ENCODE measurements at regions not wholly inside any gene's neighbourhood (a gene's known extent, or its start where the extent isn't known, plus 50 kb on each side); places are given as distances from the start of the nearest gene placed in this dataset.

DNA sequence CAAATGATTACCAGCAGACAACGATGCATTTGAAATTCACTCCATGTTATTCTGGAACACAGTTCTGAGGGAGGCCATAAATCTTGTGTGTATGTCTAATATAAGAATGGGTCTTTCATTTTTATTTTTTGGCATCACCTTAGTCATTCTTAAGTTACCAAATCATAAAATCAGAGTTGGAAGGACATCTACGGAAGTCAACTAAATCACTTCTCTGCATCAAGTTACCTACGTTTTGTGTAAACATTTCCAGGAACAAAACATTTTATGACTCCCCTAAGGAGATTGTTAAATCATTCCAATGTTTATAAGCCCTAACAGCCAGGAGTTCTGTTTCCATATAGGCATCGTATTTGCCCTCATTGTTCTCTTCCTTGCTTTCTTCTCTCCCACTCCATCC, 378.2 kb downstream of the FAM170A start:
- Histone ChIP-seq H3K9me3 (ENCODE audit: low read length) (no peaks in the 10 kb centered on the region), H3K4me3 (ENCODE audit: low read length) (no peak overlapping the region), H3K4me1 (ENCODE audit: insufficient read depth, low read length) (no peaks in the 10 kb centered on the region), H3K27me3 (ENCODE audit: insufficient read depth, low read length, poor library complexity, severe bottlenecking) (no peaks in the 10 kb centered on the region), H3K36me3 (ENCODE audit: insufficient read depth, low read length) (no peaks in the 10 kb centered on the region), H3K27ac (ENCODE audit: low read depth, low read length) (no peak overlapping the region)
- H3K4me1 Mint-ChIP-seq = no peaks in the 10 kb centered on the region
- no peak for DNase-seq
- H3K4me3 Mint-ChIP-seq = no peak overlapping the region
- H3K9me3 Mint-ChIP-seq = no peaks in the 10 kb centered on the region
- H3K27me3 Mint-ChIP-seq = no peaks in the 10 kb centered on the region
- H3K27ac Mint-ChIP-seq = no peak overlapping the region
- CTCF ChIA-PET = no interaction called here
- H3K36me3 Mint-ChIP-seq = no peaks in the 10 kb centered on the region
- POLR2A ChIA-PET = no interaction called here

DNA sequence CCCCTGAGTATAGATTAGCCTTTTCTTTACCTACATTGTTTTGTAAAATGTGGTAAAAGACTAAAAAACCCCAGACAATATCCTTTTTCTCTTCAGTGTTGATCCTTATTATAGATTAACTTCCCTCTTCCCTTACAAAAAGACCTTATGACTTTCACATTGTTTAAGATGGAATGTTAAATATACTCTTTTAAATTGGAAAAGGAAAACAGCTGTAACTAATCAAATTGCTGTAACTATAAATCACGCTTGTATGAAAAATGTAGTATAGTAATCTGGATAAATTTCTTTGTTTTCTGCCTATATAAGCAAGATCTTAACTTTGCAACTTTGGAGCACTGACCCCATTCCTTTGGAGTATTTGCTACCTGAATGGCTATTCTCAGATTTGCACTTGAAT, 383.1 kb downstream of the FAM170A start:
- ChIA-PET POLR2A (no interaction called here), CTCF (no interaction called here)
- Histone ChIP-seq H3K27ac (ENCODE audit: low read depth, low read length) (no peak overlapping the region), H3K4me3 (ENCODE audit: low read length) (no peak overlapping the region), H3K4me1 (ENCODE audit: insufficient read depth, low read length) (no peaks in the 10 kb centered on the region), H3K27me3 (ENCODE audit: insufficient read depth, low read length, poor library complexity, severe bottlenecking) (no peaks in the 10 kb centered on the region), H3K9me3 (ENCODE audit: low read length) (no peaks in the 10 kb centered on the region), H3K36me3 (ENCODE audit: insufficient read depth, low read length) (no peaks in the 10 kb centered on the region)
- H3K27me3 Mint-ChIP-seq = no peaks in the 10 kb centered on the region
- DNase-seq = no peak
- no peak overlapping the region for H3K27ac Mint-ChIP-seq
- H3K36me3 Mint-ChIP-seq = no peaks in the 10 kb centered on the region
- H3K4me1 Mint-ChIP-seq = no peaks in the 10 kb centered on the region
- H3K4me3 Mint-ChIP-seq = no peak overlapping the region
- peaks cover 0 to 7% (median 0%) of the 10 kb centered on the region in 5 donors for H3K9me3 Mint-ChIP-seq

DNA sequence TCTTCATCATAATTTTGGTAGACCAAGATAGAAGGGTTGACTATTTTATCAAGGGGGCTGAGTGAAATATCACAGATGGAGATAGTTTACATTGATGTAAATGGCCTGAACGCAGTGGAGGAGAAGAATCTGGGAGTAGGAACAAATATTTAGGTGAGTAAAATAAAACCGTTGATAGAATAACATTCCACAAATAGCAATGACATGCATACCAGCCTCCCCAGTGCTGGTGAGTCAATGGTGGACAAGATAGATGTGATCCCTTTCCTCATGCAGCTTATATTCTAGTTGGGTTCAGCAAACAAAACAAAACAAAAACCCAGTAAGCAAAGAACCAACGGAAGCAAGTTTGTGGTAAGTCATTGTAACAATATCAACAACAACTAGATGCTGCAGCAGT, 385.2 kb downstream of the FAM170A start:
- no peaks in the 10 kb centered on the region for H3K36me3 Mint-ChIP-seq
- H3K4me3 Mint-ChIP-seq = no peak overlapping the region
- CTCF ChIA-PET = no interaction called here
- peaks cover 0 to 9% (median 0%) of the 10 kb centered on the region in 5 donors for H3K9me3 Mint-ChIP-seq
- POLR2A ChIA-PET = no interaction called here
- no peak overlapping the region for H3K27ac Mint-ChIP-seq
- no peak overlapping the region for H3K27ac ChIP-seq (ENCODE audit: low read depth, low read length)
- H3K4me1 Mint-ChIP-seq = no peaks in the 10 kb centered on the region
- H3K36me3 ChIP-seq (ENCODE audit: insufficient read depth, low read length) = no peaks in the 10 kb centered on the region
- H3K4me3 ChIP-seq (ENCODE audit: low read length) = no peak overlapping the region
- H3K9me3 ChIP-seq (ENCODE audit: low read length) = no peaks in the 10 kb centered on the region
- no peaks in the 10 kb centered on the region for H3K27me3 Mint-ChIP-seq
- no peak for DNase-seq
- no peaks in the 10 kb centered on the region for H3K27me3 ChIP-seq (ENCODE audit: insufficient read depth, low read length, poor library complexity, severe bottlenecking)
- no peaks in the 10 kb centered on the region for H3K4me1 ChIP-seq (ENCODE audit: insufficient read depth, low read length)

DNA sequence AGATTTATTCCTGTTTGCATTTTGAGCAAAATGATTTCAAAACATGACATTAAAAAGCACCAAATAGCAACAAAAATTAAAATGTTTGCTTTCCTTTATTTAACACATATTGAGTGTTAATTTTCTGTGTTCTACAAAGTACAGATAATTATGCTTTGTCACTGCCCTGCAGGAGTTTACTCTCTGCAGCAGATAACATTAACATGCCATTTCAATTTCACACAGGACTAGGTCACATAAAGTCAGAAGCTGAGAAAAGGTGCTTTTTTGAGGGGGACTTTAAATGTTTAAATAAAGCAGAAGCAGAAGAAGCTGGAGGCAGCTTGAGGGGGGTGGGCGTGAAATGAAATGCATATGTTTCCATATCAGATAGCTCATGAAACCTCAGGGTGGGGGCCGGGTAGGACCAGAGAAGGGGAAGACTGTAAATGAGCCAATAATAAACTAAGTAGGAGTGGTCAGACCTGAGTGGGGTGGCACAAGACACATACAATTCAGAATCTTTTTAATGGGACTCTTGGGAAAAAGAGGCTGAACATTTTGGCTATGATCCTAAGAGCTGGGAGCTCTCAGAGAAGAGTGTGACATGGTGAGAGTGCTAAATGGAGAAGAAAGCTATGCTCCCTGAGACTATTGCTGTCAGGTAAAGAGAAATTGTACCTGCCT, 387.5 kb downstream of the FAM170A start:
- no peaks in the 10 kb centered on the region for H3K27me3 Mint-ChIP-seq
- H3K4me3 ChIP-seq (ENCODE audit: low read length) = no peak overlapping the region
- H3K9me3 ChIP-seq (ENCODE audit: low read length) = no peaks in the 10 kb centered on the region
- no peak for DNase-seq
- H3K27ac ChIP-seq (ENCODE audit: low read depth, low read length) = no peak overlapping the region
- H3K4me1 Mint-ChIP-seq = no peaks in the 10 kb centered on the region
- ChIA-PET POLR2A (no interaction called here), CTCF (no interaction called here)
- no peak overlapping the region for H3K27ac Mint-ChIP-seq
- H3K9me3 Mint-ChIP-seq = peaks cover 0 to 14% (median 6%) of the 10 kb centered on the region in 5 donors
- no peaks in the 10 kb centered on the region for H3K36me3 Mint-ChIP-seq
- H3K36me3 ChIP-seq (ENCODE audit: insufficient read depth, low read length) = no peaks in the 10 kb centered on the region
- no peaks in the 10 kb centered on the region for H3K4me1 ChIP-seq (ENCODE audit: insufficient read depth, low read length)
- no peak overlapping the region for H3K4me3 Mint-ChIP-seq
- H3K27me3 ChIP-seq (ENCODE audit: insufficient read depth, low read length, poor library complexity, severe bottlenecking) = no peaks in the 10 kb centered on the region

DNA sequence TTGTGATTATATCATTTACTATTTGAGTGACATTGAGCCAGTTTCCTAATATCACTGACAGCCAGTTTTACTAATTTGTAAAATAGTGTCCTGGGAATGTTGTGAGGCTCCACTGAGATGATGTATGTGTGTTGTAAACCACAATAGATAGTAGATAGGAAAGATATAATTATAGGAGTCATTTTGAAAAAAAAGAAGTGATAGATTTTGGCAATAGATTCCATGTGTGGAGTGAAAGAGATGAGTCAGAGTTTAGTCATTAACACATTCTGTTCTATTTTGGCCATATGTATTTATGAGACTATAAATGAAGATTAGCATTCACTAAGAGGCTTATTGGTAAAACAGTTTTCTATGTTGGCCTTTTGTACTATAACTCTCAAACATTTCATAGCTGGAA, 388.2 kb downstream of the FAM170A start:
- no peaks in the 10 kb centered on the region for H3K9me3 ChIP-seq (ENCODE audit: low read length)
- no peaks in the 10 kb centered on the region for H3K4me1 ChIP-seq (ENCODE audit: insufficient read depth, low read length)
- Mint-ChIP-seq H3K27me3 (no peaks in the 10 kb centered on the region), H3K27ac (no peak overlapping the region), H3K36me3 (no peaks in the 10 kb centered on the region), H3K4me3 (no peak overlapping the region), H3K9me3 (peaks cover 0 to 14% (median 6%) of the 10 kb centered on the region in 5 donors), H3K4me1 (no peaks in the 10 kb centered on the region)
- no peak for DNase-seq
- no peaks in the 10 kb centered on the region for H3K36me3 ChIP-seq (ENCODE audit: insufficient read depth, low read length)
- CTCF ChIA-PET = no interaction called here
- H3K4me3 ChIP-seq (ENCODE audit: low read length) = no peak overlapping the region
- no peaks in the 10 kb centered on the region for H3K27me3 ChIP-seq (ENCODE audit: insufficient read depth, low read length, poor library complexity, severe bottlenecking)
- POLR2A ChIA-PET = no interaction called here
- H3K27ac ChIP-seq (ENCODE audit: low read depth, low read length) = no peak overlapping the region

DNA sequence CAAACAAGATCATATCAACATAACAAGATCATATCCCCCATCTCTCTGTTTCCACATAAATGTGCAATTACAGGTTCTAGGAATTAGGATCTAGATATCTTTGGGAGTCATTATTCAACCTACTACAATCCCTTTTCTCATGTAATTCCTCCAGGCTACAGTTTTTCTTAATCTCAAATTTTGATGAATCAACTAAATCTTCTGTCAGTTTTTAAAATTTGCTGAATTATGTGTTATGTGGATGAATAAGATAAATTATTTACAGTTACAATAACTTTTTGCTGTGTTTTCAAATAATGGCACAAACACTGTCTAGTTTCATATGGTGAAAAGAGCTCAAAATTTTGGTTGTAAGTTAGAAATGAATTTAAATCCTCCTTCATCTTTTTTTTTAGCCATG, 405.8 kb downstream of the FAM170A start:
- Mint-ChIP-seq H3K36me3 (no peaks in the 10 kb centered on the region), H3K4me3 (no peak overlapping the region), H3K9me3 (peaks cover 0 to 7% (median 3%) of the 10 kb centered on the region in 5 donors), H3K4me1 (no peaks in the 10 kb centered on the region), H3K27me3 (peaks cover 0 to 2% of the 10 kb centered on the region in 2 donors), H3K27ac (no peak overlapping the region)
- H3K36me3 ChIP-seq (ENCODE audit: insufficient read depth, low read length) = no peaks in the 10 kb centered on the region
- no peak for DNase-seq
- CTCF ChIA-PET = no interaction called here
- POLR2A ChIA-PET = no interaction called here
- H3K4me3 ChIP-seq (ENCODE audit: low read length) = no peak overlapping the region
- no peak overlapping the region for H3K27ac ChIP-seq (ENCODE audit: low read depth, low read length)
- H3K27me3 ChIP-seq (ENCODE audit: insufficient read depth, low read length, poor library complexity, severe bottlenecking) = no peaks in the 10 kb centered on the region
- no peaks in the 10 kb centered on the region for H3K4me1 ChIP-seq (ENCODE audit: insufficient read depth, low read length)
- H3K9me3 ChIP-seq (ENCODE audit: low read length) = no peaks in the 10 kb centered on the region

DNA sequence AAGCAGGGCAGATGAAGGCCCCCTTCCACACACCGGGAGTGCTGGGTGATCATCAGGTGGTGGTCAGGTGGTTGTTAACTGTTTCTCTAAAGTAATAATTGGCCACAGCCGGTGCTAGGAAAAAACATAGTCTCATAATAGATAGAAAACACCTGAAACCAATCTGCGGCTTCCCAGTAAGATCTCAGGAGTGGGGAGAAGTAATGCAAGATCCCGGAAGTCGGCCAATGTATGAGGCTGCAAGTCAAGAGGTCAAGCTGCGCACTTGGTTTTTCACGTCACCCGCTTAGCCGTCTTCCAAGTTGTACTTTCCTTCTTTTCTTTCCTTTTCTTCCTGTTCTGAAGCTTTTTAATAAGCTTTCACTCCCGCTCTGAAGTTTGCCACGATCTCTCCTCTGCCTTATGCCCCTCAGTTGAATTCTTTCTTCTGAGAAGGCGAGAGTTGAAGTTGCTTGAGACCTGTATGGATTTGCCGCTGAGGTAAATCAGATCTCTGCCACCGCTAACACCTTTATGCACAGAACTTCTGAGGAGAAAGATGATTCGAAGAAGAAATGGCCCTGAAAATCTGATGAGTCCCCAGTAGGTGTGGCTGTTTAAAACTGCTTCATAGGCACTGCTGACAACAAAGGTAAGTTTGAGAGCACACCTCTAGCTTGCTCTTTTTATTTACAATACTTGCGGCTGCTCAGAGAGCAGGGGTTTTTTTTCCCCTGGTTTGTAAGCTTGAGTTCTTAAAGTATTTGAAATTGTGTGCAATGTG, 406.6 kb downstream of the FAM170A start:
- no peak for DNase-seq
- Mint-ChIP-seq H3K36me3 (no peaks in the 10 kb centered on the region), H3K27ac (no peak overlapping the region), H3K27me3 (peaks cover 0 to 2% of the 10 kb centered on the region in 2 donors), H3K4me1 (no peaks in the 10 kb centered on the region), H3K9me3 (peaks cover 0 to 7% (median 3%) of the 10 kb centered on the region in 5 donors), H3K4me3 (no peak overlapping the region)
- H3K4me1 ChIP-seq (ENCODE audit: insufficient read depth, low read length) = no peaks in the 10 kb centered on the region
- no peaks in the 10 kb centered on the region for H3K9me3 ChIP-seq (ENCODE audit: low read length)
- H3K27me3 ChIP-seq (ENCODE audit: insufficient read depth, low read length, poor library complexity, severe bottlenecking) = no peaks in the 10 kb centered on the region
- H3K36me3 ChIP-seq (ENCODE audit: insufficient read depth, low read length) = no peaks in the 10 kb centered on the region
- ChIA-PET CTCF (no interaction called here), POLR2A (no interaction called here)
- H3K4me3 ChIP-seq (ENCODE audit: low read length) = no peak overlapping the region
- H3K27ac ChIP-seq (ENCODE audit: low read depth, low read length) = no peak overlapping the region

DNA sequence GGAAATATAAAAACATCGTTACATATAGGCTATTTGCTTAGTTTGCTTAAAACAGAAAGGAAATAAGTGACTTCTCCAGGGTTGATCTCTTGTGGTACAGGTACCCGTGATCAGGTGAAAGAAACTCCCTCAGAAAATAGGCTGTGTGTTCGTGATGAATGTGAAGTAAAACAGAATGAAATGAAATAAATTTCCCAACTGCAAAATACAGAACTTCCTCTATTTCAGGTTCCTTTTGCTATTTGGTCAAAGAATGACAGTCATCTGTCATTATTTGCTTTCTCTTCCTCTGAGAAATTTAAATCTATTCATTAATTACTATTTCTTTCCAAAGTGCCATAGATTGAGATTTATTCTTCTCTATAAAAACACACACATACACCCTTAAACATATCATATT, 408.1 kb downstream of the FAM170A start:
- H3K27ac ChIP-seq (ENCODE audit: low read depth, low read length) = no peak overlapping the region

More for the DNA sequence above, 408.1 kb downstream of the FAM170A start:
- no peak overlapping the region for H3K4me3 Mint-ChIP-seq
- DNase-seq = no peak
- no peaks in the 10 kb centered on the region for H3K9me3 ChIP-seq (ENCODE audit: low read length)
- no peaks in the 10 kb centered on the region for H3K36me3 ChIP-seq (ENCODE audit: insufficient read depth, low read length)
- H3K27ac Mint-ChIP-seq = no peak overlapping the region
- peaks cover 0 to 7% (median 0%) of the 10 kb centered on the region in 5 donors for H3K9me3 Mint-ChIP-seq
- CTCF ChIA-PET = no interaction called here
- H3K27me3 ChIP-seq (ENCODE audit: insufficient read depth, low read length, poor library complexity, severe bottlenecking) = no peaks in the 10 kb centered on the region
- H3K4me3 ChIP-seq (ENCODE audit: low read length) = no peak overlapping the region
- POLR2A ChIA-PET = no interaction called here
- no peaks in the 10 kb centered on the region for H3K36me3 Mint-ChIP-seq
- no peaks in the 10 kb centered on the region for H3K4me1 ChIP-seq (ENCODE audit: insufficient read depth, low read length)
- no peaks in the 10 kb centered on the region for H3K4me1 Mint-ChIP-seq
- H3K27me3 Mint-ChIP-seq = peaks cover 0 to 2% of the 10 kb centered on the region in 2 donors
